Activated gamma-delta T cell (primary cell): ENCODE measurements at regions not wholly inside any gene's neighbourhood (a gene's known extent, or its start where the extent isn't known, plus 50 kb on each side); places are given as distances from the start of the nearest gene placed in this dataset.
"Not testable (repeated sequence)": the region's sequence is repeated elsewhere in the genome, so short reads cannot be mapped to it uniquely, and the experiment has no call there.

Source experiments
- DNase-seq: peaks from one replicate; lab custom pipeline; 2025; lab: John Stamatoyannopoulos, UW

DNA sequence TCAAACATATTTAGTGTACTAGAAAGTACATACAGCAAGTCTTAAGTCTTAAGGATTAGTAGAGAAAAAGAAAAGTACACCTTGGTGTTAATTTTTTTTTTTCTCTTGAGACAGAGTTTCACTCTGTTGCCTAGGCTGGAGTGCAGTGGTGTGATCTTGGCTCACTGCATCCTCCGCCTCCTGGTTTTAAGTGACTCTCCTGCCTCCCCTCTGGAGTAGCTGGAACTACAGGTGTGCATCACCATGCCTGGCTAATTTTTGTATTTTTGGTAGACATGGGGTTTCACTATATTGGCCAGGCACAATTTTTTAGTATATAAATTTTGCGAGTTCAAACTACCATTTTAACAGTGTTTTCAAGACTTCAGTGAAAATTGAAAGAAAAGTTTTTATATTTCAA, 1941.1 kb upstream of the CDH6 start:
- no peak for DNase-seq

DNA sequence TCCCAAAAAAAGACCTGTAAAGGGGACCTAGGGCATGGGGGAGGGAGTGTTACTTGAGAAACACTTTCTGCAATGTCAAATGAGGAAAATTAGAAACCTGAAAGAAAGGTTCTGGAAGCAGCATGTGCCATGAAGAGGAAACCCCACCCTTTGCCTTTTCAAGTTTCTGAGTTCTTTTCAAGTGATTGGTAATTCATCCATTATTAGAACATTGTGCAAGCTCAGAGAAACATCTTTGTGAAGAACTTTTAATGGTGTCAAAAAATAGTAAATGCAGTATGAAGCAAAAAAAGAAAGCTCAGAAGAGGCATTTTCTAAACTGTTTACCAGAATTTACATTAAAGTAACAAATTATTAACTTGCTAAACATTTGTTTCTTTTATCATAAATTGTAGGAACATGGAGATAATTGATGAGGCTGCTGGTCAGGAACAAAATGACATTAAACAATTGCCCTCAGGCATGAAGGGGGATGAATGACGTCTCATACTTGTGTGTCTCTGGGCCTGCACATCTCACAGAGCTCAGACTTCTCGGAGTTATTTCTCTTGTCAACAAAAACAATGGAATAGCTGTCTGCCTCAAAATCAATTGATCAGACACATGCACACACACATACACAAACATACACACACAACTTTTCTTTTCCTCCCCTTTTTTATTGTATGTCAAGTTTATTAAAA, 1946.0 kb upstream of the CDH6 start:
- DNase-seq = no peak

DNA sequence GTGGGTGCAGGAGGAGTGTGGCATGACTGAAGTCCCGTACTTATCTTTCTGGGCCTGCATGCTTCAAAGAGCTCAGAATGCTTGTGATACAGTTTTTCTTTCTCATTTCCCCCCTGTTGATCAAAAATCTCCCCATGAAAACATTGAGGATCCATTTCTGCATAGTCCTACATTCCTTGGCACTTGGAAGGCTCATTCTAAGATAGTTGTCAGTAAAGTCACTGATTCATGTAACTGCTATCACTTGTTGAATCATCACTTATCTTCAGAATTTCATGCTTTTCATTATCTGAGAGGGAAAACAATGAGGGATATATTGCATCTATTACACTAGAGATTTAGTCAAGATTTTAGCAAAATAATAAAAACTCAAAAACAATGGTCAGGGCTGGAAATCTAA, 1953.1 kb upstream of the CDH6 start:
- no peak for DNase-seq

DNA sequence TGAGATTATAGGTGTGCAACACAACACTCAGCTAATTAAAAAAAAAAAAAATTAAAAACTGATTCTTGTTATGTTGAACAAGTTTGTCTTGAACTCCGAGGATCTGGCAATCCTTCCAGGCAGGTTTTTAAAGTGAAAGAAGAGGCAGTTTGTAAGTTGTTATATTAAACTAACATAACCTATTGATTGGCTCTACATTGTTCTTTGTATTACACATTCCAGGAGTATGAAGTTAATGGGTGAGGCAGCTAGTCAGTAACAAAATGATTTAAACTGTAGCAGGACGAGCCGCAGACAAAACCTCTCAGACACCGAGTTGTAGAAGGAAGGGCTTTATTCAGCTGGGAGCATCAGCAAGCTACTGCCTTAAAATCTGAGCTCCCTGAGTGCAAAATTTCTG, 1953.9 kb upstream of the CDH6 start:
- DNase-seq = no peak

DNA sequence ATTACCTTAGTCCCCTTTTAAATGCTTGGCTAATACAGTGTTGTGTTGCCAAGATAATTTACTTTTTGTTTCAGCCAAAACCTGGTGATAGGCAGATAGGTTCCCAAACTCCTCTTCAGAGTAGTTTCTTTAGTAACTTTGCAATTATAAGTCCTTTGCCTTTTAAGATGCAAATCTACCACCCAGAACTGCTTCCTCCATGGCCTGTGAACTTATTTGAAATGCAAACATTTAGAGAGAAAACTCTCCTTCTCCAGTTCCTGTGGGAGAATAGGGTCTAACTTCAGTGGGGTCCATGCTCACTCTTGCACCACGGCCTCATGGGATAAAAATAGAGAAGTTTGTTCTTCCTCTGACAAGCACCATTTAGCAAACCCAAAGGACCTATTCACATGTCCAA, 1955.4 kb upstream of the CDH6 start:
- no peak for DNase-seq

DNA sequence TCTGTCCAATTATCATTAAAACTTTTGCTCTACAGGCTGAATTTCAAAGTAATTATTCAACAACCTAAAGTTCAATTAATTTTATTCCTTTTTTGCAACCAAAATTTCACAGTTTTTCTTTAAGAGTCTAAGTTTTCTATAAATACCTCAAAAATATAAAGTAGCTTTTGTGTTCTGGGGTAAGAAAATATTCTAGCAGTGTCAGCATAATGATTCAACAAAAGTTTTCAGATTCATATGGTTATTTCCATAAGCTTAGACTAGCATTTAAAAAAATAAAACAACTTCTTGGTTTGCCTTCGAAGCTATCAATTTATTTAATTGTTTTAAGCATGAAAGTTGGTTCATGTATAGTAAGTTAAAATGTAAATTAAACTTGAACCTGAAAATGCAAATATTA, 1962.3 kb upstream of the CDH6 start:
- DNase-seq = no peak

DNA sequence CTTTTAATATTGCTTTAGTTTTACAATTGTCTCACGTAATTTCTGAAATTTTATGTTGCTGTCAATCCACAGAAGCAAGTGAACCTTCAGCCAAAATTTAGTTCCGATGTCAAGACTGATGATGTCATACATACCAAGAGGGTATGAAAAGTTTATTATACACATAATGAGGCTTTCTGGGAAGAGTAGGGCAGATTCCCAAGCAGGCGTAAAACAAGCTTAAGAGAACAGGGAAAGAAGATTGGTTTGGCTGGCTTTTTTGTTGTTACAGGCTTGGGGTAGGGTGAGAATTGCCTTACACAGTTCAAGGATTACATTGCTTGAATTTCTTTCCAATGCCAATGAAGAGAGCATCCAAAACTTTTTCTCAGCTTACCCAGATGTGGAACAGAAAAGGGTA, 1962.9 kb upstream of the CDH6 start:
- DNase-seq = no peak

DNA sequence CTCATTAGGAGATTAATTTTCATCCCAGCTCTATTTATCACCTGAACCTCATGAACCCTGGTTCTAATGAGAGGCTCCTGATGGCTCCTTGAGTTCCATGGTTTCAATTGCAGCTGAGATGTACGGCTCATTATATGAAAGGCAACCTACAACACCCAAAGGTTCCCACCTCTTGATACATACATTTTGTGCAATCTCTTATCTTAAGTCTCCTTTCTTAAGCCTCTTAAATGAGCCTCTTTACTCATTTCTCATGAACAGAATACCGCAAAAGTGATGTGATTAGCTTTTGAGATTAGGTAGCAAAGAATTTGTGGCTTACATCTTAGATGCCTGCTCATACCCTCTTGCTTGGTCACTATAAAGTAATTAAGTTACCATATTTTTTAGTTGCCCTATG, 1964.0 kb upstream of the CDH6 start:
- DNase-seq = no peak

DNA sequence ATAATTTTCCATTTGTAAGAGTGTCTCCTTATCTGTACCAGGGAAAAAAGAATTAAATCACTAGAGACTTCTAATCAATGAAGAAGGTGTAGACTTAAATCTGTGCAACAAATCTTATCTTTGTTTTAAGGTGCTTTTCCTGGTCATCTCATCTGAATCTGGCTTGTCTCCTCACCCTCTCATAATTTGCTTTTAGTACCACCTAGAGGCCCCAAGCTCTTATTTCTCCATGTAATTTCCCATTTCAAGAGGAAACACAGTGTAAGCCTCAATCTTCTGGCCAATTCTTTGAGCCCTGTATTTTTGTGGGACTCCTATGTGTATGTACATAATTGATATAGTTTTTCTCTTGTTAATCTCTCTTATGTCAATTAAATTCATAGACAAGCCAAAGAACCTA, 1975.3 kb upstream of the CDH6 start:
- no peak for DNase-seq

DNA sequence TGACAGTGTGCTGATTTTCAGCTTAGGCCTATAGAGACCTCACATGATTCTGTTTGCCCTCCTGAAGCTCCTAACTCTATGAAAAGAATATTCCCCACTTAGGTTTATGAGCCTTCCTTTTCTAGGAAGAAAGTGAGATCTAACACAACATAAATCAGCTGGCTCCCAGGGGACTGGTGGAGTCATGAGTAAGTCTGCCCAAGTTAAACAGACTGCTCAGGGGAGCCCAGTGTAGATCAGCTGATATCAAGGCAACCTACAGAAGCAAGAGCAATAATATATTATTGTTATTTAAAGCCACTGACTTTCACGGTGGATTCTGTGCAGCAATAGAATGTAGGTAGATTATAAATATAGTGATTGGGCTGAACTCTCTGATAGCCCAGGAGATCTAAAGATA, 1978.6 kb upstream of the CDH6 start:
- DNase-seq = no peak

DNA sequence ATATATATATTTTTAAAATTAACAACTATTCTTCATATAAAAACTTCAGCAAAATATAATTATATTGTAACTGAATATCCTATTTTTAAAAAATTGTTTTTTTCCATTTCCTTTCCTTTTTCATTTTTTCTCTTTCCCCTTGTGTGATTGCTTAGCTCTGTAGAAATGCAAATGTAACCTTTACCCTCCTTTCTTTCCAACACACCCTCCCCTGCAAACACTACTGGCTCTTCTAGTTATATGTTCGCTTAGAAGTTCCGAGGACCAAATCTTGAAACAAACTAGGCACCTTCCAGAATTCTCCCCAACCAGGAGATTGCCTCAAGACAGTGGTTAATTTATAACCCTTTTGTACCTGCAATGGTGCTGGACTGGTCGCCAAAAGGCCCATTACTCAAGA, 1980.0 kb upstream of the CDH6 start:
- no peak for DNase-seq

DNA sequence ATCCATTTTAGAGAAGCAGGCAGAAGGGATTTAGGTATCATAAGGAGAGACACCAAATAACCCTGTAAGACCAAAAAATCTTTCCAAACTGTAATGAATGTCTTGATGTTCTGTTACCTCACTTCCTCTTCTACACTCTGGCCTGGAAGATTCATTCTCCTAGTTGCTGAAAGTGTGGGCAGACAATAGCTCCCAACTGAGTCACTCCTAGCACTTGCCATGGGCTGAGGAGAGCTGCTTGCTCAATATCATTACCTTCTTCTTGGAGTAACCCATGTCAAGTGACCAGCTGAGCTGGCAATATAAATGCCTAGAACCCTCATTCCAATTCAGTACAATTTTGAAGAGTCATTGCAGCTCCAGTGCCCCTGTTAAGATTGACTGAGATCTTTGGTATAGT, 1985.5 kb upstream of the CDH6 start:
- no peak for DNase-seq

DNA sequence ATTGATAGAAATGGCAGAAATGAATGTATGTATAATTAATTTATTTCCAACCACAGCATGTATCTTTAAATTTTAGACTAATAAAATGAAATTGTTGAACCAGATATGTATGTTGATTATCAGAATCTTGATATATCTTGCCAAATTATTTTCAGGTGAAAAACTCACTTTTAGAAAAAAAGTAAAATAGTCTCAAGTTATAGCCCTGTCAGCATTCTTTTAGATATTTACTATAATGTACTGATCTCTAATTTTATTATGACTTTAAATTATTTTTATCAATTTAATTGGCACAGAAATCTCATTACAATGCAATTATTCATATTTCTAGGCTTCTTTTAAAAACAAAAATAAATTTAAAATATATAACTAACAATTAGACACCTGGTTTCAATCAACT, 1990.4 kb upstream of the CDH6 start:
- no peak for DNase-seq

DNA sequence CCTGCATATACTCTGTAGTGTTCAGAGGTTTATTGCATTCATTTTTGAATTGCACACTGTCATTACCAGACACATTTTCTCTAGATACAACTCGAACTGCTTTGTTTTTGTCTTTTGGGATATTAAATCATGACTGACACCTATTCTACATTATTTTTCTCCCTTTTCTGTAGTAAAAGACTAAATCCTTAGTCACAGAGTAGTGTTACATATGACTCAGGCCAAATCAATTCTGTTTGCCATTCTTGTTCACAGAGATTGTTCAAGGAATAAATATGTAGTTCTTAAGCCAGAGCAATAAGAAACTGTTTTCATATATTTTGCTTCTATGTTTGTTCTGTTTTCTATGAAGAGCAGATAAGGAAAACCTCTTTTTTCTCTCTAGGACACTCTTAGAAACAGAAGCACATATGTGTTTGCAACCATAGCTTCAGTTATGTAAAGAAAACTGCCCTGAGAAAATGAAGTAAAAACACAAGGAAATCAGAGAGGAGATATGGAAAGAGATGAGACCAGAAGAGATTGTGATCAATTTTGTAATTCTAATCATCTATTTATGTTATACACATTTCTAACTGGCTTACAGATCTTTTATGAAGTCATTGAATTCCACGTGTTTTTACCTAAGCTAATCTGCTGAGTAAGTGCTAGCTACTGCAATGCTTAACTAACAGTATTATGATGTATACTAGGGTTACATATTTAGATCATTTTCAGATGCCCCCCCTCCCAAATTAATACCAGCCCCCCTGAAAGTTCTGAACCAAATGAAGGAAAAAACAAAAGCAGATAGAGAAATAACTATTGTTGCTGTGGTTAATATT, 1995.6 kb upstream of the CDH6 start:
- no peak for DNase-seq

DNA sequence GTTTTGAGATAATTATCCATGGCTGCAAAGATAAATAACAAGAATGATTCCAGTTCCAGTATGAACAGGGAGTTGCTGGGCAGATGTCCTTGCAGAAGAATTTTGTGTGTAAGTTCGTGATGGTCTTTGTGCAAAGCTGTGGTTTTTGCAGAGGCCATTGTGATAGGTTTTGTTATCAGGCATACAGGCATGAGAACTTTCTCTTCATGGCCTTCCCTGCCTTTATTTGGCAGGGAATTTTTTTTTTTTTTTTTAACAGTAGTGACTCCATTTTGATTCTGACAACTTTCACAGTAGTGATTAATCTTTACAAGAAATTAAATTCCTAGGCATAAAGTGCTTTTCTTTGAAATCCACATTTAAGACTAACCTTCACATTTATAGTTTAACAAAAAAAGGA, 1999.5 kb upstream of the CDH6 start:
- no peak for DNase-seq

DNA sequence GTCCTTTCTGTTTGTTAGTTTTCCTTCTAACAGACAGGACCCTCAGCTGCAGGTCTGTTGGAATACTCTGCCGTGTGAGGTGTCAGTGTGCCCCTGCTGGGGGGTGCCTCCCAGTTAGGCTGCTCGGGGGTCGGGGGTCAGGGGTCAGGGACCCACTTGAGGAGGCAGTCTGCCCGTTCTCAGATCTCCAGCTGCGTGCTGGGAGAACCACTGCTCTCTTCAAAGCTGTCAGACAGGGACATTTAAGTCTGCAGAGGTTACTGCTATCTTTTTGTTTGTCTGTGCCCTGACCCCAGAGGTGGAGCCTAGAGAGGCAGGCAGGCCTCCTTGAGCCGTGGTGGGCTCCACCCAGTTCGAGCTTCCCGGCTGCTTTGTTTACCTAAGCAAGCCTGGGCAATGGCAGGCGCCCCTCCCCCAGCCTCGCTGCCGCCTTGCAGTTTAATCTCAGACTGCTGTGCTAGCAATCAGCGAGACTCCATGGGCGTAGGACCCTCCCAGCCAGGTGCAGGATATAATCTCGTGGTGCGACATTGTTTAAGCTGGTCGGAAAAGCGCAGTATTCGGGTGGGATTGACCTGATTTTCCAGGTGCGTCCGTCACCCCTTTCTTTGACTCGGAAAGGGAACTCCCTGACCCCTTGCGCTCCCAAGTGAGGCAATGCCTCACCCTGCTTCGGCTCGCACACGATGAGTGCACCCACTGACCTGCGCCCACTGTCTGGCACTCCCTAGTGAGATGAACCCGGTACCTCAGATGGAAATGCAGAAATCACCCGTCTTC, 2002.0 kb upstream of the CDH6 start:
- not testable (repeated sequence) for DNase-seq

DNA sequence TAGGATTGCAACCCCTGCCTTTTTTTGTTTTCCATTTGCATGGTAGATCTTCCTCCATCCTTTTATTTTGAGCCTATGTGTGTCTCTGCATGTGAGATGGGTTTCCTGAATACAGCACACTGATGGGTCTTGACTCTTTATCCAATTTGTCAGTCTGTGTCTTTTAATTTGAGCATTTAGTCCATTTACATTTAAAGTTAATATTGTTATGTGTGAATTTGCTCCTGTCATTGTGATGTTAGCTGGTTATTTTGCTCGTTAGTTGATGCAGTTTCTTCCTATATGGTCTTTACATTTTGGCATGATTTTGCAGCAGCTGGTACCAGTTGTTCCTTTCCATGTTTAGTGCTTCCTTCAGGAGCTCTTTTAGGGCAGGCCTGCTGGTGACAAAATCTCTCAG, 2003.1 kb upstream of the CDH6 start:
- DNase-seq = not testable (repeated sequence)

DNA sequence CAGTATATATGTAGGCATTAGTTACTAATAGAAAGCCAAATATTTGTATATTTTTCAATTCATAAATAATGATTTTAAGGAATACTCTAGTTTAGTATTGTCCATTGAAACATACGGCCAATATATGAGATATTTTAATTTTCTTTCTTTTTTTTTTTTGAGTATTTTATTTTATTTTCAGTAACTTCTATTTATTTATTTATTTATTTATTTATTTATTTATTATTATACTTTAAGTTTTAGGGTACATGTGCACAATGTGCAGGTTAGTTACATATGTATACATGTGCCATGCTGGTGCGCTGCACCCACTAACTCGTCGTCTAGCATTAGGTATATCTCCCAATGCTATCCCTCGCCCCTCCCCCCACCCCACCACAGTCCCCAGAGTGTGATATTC, 2007.1 kb upstream of the CDH6 start:
- DNase-seq = not testable (repeated sequence)

DNA sequence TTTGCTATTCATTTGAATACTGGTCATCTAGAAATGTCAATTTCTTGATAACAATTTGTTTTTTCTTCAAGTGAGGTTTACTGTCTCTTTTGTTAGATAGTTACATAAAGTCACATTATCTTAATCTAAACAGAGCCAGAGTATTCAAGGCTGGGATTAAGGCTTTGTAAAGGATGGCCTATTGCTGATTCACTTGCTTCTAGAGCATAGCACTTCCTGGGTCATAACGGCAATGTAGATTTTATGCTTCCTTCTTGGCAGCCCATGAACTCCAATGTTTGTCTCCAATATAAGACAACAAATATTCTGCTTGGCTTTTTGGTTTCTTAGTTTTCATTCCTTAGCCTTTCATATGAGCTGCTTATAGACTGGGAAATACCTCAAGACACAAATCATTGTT, 2007.9 kb upstream of the CDH6 start:
- DNase-seq = no peak

DNA sequence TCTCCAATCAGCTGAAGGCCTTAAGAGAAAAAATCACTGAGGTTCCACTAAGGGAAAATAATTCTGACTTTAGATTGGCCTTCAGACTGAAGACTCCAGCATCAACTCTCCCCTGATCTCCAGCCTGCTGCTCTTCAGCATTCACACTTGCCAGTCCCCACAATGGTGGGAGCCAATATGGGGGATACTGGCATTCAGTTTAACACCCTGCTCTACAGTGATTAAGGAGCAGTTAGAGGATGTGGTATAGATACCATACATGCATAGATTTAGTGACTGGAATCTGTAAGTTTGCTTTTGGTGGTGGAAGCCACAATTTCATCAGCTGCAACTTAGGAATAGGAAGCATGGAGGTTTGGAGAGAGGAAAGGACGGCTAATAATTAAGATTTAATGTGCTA, 2017.7 kb upstream of the CDH6 start:
- DNase-seq = no peak

DNA sequence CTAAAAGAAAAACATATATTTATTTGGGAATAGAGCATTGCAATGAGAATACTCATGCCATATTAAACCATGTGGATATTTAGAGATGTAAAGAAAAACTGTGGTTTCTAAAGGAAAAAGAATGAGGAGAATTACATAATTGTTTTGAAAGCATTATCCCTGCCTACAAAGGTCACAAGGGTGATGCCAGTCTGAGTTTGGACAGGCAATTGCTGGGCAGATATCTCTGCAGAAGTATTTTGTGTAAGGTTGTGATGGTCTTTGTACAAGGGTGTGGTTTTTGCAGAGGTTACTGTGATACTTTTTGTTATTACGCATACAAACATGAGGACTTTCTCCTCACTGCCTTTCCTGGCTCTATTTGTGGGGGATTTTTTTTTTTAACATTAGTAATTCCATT, 2022.9 kb upstream of the CDH6 start:
- no peak for DNase-seq

DNA sequence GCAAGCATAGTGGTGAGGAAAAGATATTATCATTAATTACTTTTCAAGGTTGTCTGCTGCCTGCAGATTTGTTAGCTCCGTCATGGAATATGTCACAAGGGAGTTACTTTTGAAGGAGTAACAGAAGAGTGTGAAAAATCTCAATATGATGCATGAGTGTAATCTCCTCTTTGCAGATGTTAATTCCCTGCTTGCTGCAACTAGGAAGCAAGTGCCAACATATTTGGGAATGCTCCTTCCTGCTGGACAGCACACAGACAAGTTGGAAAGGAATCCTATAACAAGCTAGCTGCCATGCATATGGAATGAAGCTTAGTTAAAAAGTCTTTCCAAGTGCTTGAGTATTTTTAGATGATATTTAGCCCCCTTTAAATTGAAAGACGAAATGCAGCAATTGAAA, 2023.6 kb upstream of the CDH6 start:
- no peak for DNase-seq

DNA sequence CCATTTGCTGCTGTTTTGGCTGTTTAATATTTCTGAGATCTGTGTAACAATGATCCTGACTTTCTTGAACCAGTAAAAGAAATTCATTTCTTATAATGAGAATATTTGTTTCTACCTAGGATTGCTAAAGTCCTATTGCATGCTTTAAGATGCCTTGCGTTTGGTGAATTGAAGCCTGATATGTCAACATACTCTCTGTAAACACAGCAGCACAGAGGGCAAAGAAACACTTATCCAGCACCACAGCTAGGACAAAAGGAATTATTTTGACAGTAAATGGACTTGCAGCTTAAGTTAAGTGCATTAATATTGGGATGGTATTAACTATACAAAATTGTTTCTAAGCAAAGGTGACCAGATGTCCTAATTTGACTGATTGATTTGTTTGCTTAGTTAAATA, 2031.2 kb upstream of the CDH6 start:
- no peak for DNase-seq
